Mesodermal cell (in vitro differentiated cells): ENCODE measurements at regions not wholly inside any gene's neighbourhood (a gene's known extent, or its start where the extent isn't known, plus 50 kb on each side); places are given as distances from the start of the nearest gene placed in this dataset.
A peak's percentile ranks its signal among the peaks of the same experiment; 100 is the strongest.

ENCODE experiments used
- H3K27ac ChIP-seq: 2 replicates; pipeline ENCODE4 v1.7.0; 2013; ENCODE audit warnings: mild to moderate bottlenecking, low read depth, low read length, moderate library complexity; ENCODE audit not compliant: severe bottlenecking
- H3K36me3 ChIP-seq: 2 replicates; pipeline ENCODE4 v1.7.1; 2013; ENCODE audit warnings: mild to moderate bottlenecking, low read length, moderate library complexity; ENCODE audit not compliant: control insufficient read depth, insufficient read depth
- H3K4me1 ChIP-seq: one replicate; pipeline ENCODE4 v1.7.1; 2013; ENCODE audit warnings: mild to moderate bottlenecking, low read length; ENCODE audit not compliant: insufficient read depth, control insufficient read depth, poor library complexity, severe bottlenecking
- H3K4me3 ChIP-seq: 2 replicates; pipeline ENCODE4 v1.7.0; 2013; ENCODE audit warnings: low read length, control low read depth, mild to moderate bottlenecking; ENCODE audit not compliant: insufficient read depth, poor library complexity, severe bottlenecking; ENCODE audit errors: extremely low read depth
- H3K9me3 ChIP-seq: 2 replicates; pipeline ENCODE4 v1.7.1; 2013; ENCODE audit warnings: mild to moderate bottlenecking, low read length, moderate library complexity; ENCODE audit not compliant: control insufficient read depth
- WGBS, 2 experiments: methylation state at CpG; one replicate each; pipeline ENCODE4 v1.1.5; 2013; ENCODE audit warnings: missing lambda C conversion rate in 2 of 2; ENCODE audit not compliant: insufficient coverage in 2 of 2; 5-methylcytosine and 5-hydroxymethylcytosine counted together

DNA sequence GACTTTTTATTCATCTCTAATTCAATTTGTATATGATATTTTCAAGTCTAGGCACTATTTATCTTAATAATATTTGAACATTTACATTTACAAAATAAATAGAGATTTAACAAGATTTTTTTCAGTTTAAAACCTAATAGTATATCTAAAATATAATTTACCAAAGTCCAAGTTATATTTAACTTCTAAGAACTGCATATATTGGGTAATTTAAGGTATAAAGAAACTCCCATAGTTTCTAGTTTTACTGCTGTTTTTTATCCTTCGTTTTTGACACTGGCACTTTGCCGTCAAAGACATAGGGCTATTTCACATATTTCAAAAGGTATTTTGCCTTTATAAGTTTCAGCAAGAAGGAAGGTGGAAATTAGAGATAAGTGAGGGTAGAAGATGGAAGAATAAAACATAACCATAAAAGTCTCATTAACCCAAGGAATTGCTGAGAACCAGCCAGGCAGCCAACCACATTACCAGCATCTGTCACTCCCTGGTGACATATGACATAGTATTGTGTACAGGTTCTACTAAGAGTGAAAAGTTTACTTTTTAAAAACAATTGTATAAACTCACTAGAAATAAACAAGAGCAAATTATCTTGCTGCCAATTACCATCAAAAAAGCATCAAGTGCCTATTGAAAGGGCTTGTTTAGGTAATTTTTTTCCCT, 251.5 kb downstream of the NSUN3 start:
- H3K4me3 ChIP-seq = no peak overlapping the region
- WGBS, 2 experiments = no CpG with 5 or more reads among the region's 2 CpGs
- H3K36me3 ChIP-seq = no peaks in the 10 kb centered on the region
- no peaks in the 10 kb centered on the region for H3K4me1 ChIP-seq
- H3K27ac ChIP-seq = no peak overlapping the region
- no peaks in the 10 kb centered on the region for H3K9me3 ChIP-seq

DNA sequence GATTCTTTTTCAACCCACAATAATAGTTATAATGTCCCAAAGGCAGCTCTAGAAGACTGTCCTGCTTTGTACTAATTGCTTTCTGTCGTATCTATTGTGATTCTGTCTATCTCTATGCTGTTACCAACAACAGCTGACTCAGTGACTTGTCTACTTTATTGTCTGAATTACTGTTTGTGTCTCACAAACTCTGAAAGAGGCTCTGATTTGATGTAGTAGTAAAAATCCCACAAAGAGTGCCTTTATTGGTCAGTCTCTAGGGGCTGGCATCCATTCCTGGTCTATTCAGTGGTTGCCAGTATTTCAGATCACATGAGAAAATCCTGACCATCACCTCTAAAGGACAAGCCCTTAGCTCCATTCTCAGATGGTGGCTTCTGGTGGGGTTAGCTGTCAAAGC, 254.2 kb downstream of the NSUN3 start:
- 100% methylated on average over 1 of the region's 1 CpG for WGBS, 2 experiments
- H3K36me3 ChIP-seq = no peaks in the 10 kb centered on the region
- H3K4me1 ChIP-seq = no peaks in the 10 kb centered on the region
- H3K4me3 ChIP-seq = no peak overlapping the region
- H3K27ac ChIP-seq = no peak overlapping the region
- no peaks in the 10 kb centered on the region for H3K9me3 ChIP-seq

DNA sequence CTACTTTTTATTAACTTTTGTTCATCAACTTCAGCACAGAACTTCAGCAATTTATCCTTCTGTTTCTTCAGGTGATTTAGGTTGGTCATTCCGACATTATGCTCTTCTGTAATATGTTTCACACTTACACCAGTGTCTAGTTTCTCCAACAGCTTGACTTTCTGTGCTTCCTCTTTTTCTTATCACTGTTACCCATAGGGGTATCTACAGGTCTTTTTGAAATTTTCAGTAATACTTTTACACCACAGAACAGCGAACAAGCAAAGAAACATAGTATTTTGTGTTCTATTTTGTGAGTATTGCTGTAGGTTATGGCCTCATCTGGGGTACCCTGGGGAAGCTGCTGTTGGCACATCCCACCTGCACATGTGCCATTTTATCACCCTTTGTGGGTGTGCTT, 260.7 kb downstream of the NSUN3 start:
- no peak overlapping the region for H3K4me3 ChIP-seq
- H3K27ac ChIP-seq = no peak overlapping the region
- no peaks in the 10 kb centered on the region for H3K9me3 ChIP-seq
- 80 to 94% methylated on average over 1 to 2 of the region's 2 CpGs for WGBS, 2 experiments
- no peaks in the 10 kb centered on the region for H3K36me3 ChIP-seq
- H3K4me1 ChIP-seq = no peaks in the 10 kb centered on the region

DNA sequence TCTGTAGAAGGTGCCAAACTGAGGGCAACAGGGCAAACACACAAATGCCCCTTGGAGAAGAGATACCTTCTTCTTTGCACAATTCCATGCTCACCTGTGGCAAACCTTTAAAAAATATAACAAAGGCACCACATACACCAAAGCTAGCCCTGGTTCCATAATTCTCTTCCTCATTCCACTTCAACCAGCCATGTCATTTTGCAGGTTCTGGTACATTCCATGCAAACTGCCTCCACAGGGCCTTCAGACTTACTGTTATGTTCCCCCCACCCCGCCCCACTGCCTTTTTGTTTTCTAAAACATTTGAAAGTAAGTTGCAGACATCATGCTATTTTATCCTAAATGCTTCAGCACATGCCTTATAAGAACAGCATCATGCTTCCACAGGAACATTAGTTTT, 269.0 kb downstream of the NSUN3 start:
- Histone ChIP-seq H3K27ac (no peak overlapping the region), H3K36me3 (no peaks in the 10 kb centered on the region), H3K9me3 (no peaks in the 10 kb centered on the region), H3K4me3 (no peak overlapping the region), H3K4me1 (no peaks in the 10 kb centered on the region)
- 100% methylated on average over 1 of the region's 1 CpG; no CpG with 5 or more reads in 1 of the 2 experiments for WGBS, 2 experiments

DNA sequence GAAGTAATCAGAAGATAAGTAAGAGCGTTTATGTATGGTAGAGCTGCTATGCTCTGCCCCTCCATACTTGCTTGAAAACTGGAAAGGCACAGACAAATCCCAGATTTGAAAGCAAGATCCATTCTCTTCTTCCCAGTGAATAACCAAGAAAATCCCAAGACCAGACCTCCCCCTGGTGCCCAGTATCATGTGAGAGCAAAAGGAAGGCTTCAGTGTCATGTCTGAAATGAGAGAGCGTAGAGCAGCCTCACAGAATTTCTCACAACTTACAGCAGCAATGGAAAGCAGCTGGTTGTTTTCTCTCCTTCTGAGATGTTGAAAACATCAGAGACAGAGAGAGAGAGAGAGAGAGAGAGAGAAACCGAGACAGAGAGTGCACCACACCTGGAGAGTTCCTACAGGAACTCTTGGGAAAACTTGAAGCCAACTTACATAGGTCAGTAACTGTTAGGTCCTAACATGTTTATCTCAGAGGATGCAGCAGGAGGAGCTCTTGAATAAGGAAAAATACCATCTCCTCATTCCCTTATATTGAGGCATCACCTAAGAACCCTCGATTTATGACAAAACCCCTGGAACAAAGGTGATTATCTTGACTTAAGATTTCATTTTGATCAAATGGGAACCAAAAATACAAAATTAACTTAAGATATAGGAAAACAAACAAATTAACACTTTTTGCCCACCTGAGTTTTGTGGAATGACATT, 273.3 kb downstream of the NSUN3 start:
- no peak overlapping the region for H3K27ac ChIP-seq
- no peaks in the 10 kb centered on the region for H3K4me1 ChIP-seq
- no CpG with 5 or more reads among the region's 4 CpGs for WGBS, 2 experiments

DNA sequence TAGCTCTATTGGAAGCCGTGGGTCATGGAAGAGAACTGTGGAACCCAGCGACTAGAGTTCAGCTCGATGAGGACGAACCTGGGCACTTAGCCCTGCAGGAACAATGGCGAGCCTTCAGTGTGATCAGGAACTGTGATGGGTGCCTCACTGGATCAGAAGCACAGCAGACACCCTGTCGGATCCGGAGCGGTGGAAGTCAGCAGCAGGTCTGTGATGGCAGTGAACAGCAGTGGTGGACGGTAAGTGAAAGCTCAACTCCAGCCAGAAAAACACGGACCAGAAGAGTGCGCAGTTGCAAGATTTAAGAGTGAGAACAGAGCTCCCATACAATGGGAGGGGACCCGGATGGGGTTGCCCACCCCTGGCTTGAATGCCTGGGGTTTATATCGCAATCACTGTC, 282.2 kb downstream of the NSUN3 start:
- no peak overlapping the region for H3K4me3 ChIP-seq
- H3K9me3 ChIP-seq = no peaks in the 10 kb centered on the region
- H3K4me1 ChIP-seq = no peaks in the 10 kb centered on the region
- H3K36me3 ChIP-seq = no peaks in the 10 kb centered on the region
- no peak overlapping the region for H3K27ac ChIP-seq
- WGBS, 2 experiments = 93 to 95% methylated on average over 10 to 13 of the region's 13 CpGs

More for the DNA sequence above, 273.3 kb downstream of the NSUN3 start:
- H3K36me3 ChIP-seq = no peaks in the 10 kb centered on the region
- no peaks in the 10 kb centered on the region for H3K9me3 ChIP-seq
- H3K4me3 ChIP-seq = no peak overlapping the region

DNA sequence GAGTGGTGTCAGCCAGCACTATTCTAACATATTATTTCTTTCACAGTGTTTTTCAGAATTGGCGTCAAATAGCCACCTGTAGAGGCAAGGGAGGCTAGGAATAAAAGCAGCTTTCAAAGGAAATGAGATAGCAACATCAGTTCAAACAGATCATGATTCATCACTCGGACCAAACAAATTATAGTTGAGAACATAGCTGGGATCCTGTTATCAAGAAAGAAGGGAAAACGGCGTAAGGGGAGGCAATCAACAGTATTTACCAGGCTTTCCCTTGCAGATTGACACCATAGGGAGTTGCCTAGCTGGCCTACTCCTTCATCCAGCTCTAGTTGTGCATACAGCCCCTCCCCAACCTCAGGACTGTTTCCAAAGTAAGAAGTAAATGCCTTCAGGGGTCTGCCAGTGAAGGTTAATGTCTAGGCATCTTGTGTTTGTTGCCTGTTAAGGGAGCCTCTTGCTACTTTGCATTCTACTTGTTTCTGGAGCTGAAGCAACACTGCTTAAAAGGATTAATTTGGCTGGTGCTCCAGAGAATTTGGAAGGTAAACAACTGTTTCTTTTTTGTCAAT, 286.5 kb downstream of the NSUN3 start:
- H3K36me3 ChIP-seq = no peaks in the 10 kb centered on the region
- no peak overlapping the region for H3K4me3 ChIP-seq
- H3K27ac ChIP-seq = no peak overlapping the region
- 35 to 86% methylated on average over 1 to 2 of the region's 4 CpGs for WGBS, 2 experiments
- H3K9me3 ChIP-seq = no peaks in the 10 kb centered on the region
- H3K4me1 ChIP-seq = no peaks in the 10 kb centered on the region

DNA sequence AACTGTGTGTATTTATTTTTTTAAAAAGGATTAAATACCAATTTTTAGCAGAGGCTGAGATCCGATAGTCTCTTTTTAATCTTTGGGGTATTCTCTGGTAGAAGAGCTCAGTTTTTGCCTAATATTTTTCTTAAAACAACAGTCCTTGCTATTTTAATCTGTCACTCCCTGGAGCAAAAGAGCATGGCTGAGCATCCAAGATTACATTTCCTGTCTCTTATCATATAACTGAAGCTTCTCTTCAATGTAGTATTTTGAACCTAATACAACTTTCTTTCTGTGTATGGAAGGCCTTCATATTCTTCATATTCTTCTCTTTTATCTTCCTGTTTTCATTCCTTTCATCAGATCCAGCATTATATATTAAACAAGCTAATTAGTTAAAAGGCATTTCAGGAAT, 293.7 kb downstream of the NSUN3 start:
- no CpG with 5 or more reads among the region's 1 CpG for WGBS, 2 experiments
- no peak overlapping the region for H3K27ac ChIP-seq
- H3K9me3 ChIP-seq = no peaks in the 10 kb centered on the region
- no peaks in the 10 kb centered on the region for H3K4me1 ChIP-seq
- H3K36me3 ChIP-seq = no peaks in the 10 kb centered on the region
- no peak overlapping the region for H3K4me3 ChIP-seq

DNA sequence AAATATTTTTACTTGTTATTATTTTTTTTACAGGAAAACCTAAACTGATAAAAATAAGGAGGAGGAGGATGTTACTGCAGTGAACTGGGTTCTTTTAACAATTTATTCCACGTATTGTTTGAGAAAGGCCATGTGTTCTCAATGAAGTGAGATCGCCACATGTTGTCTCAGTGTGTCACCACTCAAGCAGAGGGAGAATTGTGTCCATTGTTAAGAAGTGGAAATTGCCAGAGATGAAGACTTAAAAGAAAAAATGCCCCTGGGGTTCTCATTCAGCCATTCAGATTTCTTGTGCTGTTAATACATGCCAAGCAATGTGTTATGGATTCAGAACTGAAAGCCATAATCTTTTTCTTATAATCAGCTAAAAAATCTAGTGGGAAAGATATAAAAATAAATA, 297.1 kb downstream of the NSUN3 start:
- Histone ChIP-seq H3K27ac (no peak overlapping the region), H3K4me1 (no peaks in the 10 kb centered on the region), H3K9me3 (no peaks in the 10 kb centered on the region), H3K36me3 (no peaks in the 10 kb centered on the region), H3K4me3 (no peak overlapping the region)
- WGBS, 2 experiments = 75 to 79% methylated on average over 2 of the region's 2 CpGs

DNA sequence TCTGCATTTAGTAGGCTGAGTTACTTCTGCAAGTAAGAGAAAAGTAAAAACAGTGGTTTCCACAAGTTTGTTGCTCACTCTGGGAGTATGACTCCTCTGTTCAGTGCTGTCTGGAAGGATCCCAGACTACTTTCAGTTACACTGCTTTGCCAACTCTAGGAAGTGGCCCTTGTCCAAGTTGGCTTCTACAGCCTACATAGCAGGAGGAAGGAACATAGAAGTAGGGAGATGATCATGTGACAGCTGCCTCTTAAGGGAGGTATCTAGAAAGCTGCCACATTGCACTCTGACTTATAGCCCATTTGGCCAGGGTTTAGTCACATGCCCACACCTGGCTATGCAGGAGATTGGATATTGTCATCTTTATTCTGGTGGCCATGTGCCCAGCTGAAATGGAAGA, 298.1 kb downstream of the NSUN3 start:
- Histone ChIP-seq H3K4me3 (no peak overlapping the region), H3K9me3 (no peaks in the 10 kb centered on the region), H3K4me1 (no peaks in the 10 kb centered on the region), H3K36me3 (no peaks in the 10 kb centered on the region), H3K27ac (no peak overlapping the region)

DNA sequence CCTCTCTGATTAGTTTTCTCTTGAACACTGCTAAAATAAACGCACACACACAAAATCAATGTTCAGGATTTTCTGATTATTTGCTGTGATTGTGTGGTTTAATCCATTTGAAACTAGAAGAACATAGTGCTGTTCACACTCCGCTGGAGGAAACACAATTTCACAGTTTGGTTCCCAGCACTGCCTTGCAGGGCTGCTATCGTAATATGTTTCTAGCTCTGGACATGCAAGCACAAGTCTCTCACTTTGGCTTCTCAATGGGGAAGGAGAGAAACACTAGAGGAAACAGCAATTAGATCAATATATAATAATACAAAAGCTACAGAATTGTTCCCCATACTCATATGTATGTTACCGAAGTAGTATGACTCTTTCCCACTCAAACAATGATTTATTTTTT, 299.5 kb downstream of the NSUN3 start:
- Histone ChIP-seq H3K9me3 (no peaks in the 10 kb centered on the region), H3K27ac (peak overlapping the region; percentile 6), H3K4me1 (no peaks in the 10 kb centered on the region), H3K4me3 (no peak overlapping the region), H3K36me3 (no peaks in the 10 kb centered on the region)
- WGBS, 2 experiments = 86 to 89% methylated on average over 1 of the region's 4 CpGs
